ENCODE measurements at regions not wholly inside any gene's neighbourhood (a gene's known extent, or its start where the extent isn't known, plus 50 kb on each side); places are given as distances from the start of the nearest gene placed in this dataset.

GRCh38 chr3:152943645-152944044, 108.7 kb downstream of the P2RY1 start (continued):
- no peak for TF ChIP-seq ZBTB33 (IDR thresholded peaks at IDR 0.05; ENCODE audit: extremely low read depth, insufficient replicate concordance, low read length)
- TF ChIP-seq EGR1 (IDR thresholded peaks at IDR 0.05; ENCODE audit: low read depth): peak; percentile 91
- TF ChIP-seq POLR2A (IDR thresholded peaks at IDR 0.05; ENCODE audit: borderline replicate concordance, extremely low read depth, insufficient read depth, insufficient read length): no peak
- peak; percentile 43; the same call in 1 of the 2 replicates for TF ChIP-seq ELF1 (IDR thresholded peaks at IDR 0.05; ENCODE audit: borderline replicate concordance, low read depth)
- TF ChIP-seq SIN3A (IDR thresholded peaks at IDR 0.05; ENCODE audit: low read depth): no peak
- no peak for TF ChIP-seq ZFX (IDR thresholded peaks at IDR 0.05)
- no peak for TF ChIP-seq ZNF274 (IDR thresholded peaks at IDR 0.05; ENCODE audit: low read depth, low read length)
- TF ChIP-seq FOSL1 (IDR thresholded peaks at IDR 0.05; ENCODE audit: low read depth): peak; percentile 33; the same call in 1 of the 2 replicates
- peak; percentile 84 for TF ChIP-seq CBX3 (IDR thresholded peaks at IDR 0.05; ENCODE audit: low read depth)
- TF ChIP-seq POLR2AphosphoS5 (IDR thresholded peaks at IDR 0.05; ENCODE audit: low read depth, low read length): 0 out of 2 replicates have a peak, but pooled peaks have one; percentile 33

- Histone ChIP-seq H2AFZ (ENCODE audit: low read depth, low read length, poor library complexity, severe bottlenecking) (peak overlapping the region; percentile 82), H3K9me3 (ENCODE audit: control insufficient read depth in 1 of 2, insufficient read depth in 1 of 2, low read depth in 1 of 2, low read length in 2 of 2) (no peaks in the 10 kb centered on the region), H4K20me1 (ENCODE audit: insufficient read depth) (no peaks in the 10 kb centered on the region), H3K27ac (ENCODE audit: low read depth, low read length) (no peak overlapping the region), H3K4me2 (ENCODE audit: low read length) (peak overlapping the region; percentile 53; the same call in 1 of the 2 replicates), H3K27me3 (ENCODE audit: insufficient read depth, low read length) (no peaks in the 10 kb centered on the region), H3K4me3 (replicated peaks in 1 of 2; ENCODE audit: low read depth in 1 of 2, low read length in 2 of 2) (no peak overlapping the region), H3K9me2 (ENCODE audit: insufficient read depth) (no peaks in the 10 kb centered on the region), H3K9ac (ENCODE audit: low read length) (no peak overlapping the region), H3K4me1 (ENCODE audit: control insufficient read depth in 1 of 2, insufficient read depth in 2 of 2, low read length in 2 of 2) (peaks cover 8 to 24% of the 10 kb centered on the region in 2 experiments; a peak in 3 of 4 replicates), H3K79me2 (ENCODE audit: insufficient read depth, low read length) (no peaks in the 10 kb centered on the region), H3K36me3 (ENCODE audit: control insufficient read depth in 1 of 2, insufficient read depth in 2 of 2, low read length in 2 of 2) (no peaks in the 10 kb centered on the region)
- intact Hi-C loops (cut with micrococcal nuclease): no loop called here
- ChIA-PET RAD21 (ENCODE audit: low non-redundant PET in 1 of 2, low total read pairs in 2 of 2, uncharacterized antibody in 2 of 2, unreplicated experiment in 2 of 2) (no interaction called here), POLR2A (no interaction called here), CTCF (no interaction called here)
- ATAC-seq: no peak
- BruUV-seq (replicated peaks): no TSS peak
- no peak for DNase-seq (ENCODE audit: low read depth, low spot score)
- TF ChIP-seq ZBTB33 (IDR thresholded peaks at IDR 0.05; ENCODE audit: extremely low read depth, insufficient replicate concordance, low read length) (no peak), EGR1 (IDR thresholded peaks at IDR 0.05; ENCODE audit: low read depth) (no peak), SP1 (IDR thresholded peaks at IDR 0.05; ENCODE audit: low read depth) (no peak), POLR2A (IDR thresholded peaks at IDR 0.05; ENCODE audit: borderline replicate concordance, extremely low read depth, insufficient read depth, insufficient read length) (no peak), REST (IDR thresholded peaks at IDR 0.05; ENCODE audit: low read depth) (no peak), CTCF (IDR thresholded peaks at IDR 0.05 in 2 of 3, conservative IDR thresholded peaks at IDR 0.05 in 1 of 3; ENCODE audit: borderline replicate concordance in 1 of 3, insufficient read depth in 1 of 3, low read depth in 2 of 3, low read length in 2 of 3) (no peak), CBX3 (IDR thresholded peaks at IDR 0.05; ENCODE audit: low read depth) (no peak), JUND (IDR thresholded peaks at IDR 0.05) (no peak), RAD21 (IDR thresholded peaks at IDR 0.05; ENCODE audit: low read depth) (no peak), EZH2 (IDR thresholded peaks at IDR 0.05) (no peak)
Measured at GRCh38 chr3:152944671-152945070, 109.7 kb downstream of the P2RY1 start.
